Thyroid gland (tissue), 4 donors: ENCODE measurements at regions not wholly inside any gene's neighbourhood (a gene's known extent, or its start where the extent isn't known, plus 50 kb on each side); places are given as distances from the start of the nearest gene placed in this dataset.

ENCODE experiments used
- CTCF ChIP-seq, 6 experiments: fragments of 200-600 bp in 3 of 6; fragments of 450-650 bp in 3 of 6; sonication (generic) in 3 of 6; IDR thresholded peaks; one replicate each; pipeline ENCODE4 v1.5.1; 2016 to 2019; ENCODE audit warnings: antibody characterized with exemption in 6 of 6, mild to moderate bottlenecking in 2 of 6, inconsistent platforms in 1 of 6, moderate library complexity in 1 of 6
- POLR2A ChIP-seq, 2 donors: fragments of 450-650 bp; IDR thresholded peaks; one replicate each; pipeline ENCODE4 v1.6.1; 2017; ENCODE audit warnings: antibody characterized with exemption in 2 of 2, mild to moderate bottlenecking in 2 of 2, moderate library complexity in 1 of 2

- no peak for TF ChIP-seq CTCF (IDR thresholded peaks at IDR 0.05)
- no peak for TF ChIP-seq POLR2A (IDR thresholded peaks at IDR 0.05)
Measured at GRCh38 chr10:89853781-89854191, 152.4 kb downstream of the KIF20B start.
